Colonic mucosa (tissue), 4 donors: ENCODE measurements at regions not wholly inside any gene's neighbourhood (a gene's known extent, or its start where the extent isn't known, plus 50 kb on each side); places are given as distances from the start of the nearest gene placed in this dataset.
"Not testable (repeated sequence)": the region's sequence is repeated elsewhere in the genome, so short reads cannot be mapped to it uniquely, and the experiment has no call there.

Experiments
- DNase-seq: peaks from one replicate; pipeline ENCODE4 v3.0.0-alpha.2; 2020
- H3K27ac ChIP-seq: fragments of 200-600 bp; one replicate; pipeline ENCODE4 v1.8.0; 2021
- H3K27me3 ChIP-seq: fragments of 200-600 bp; one replicate; pipeline ENCODE4 v1.8.0; 2021
- H3K36me3 ChIP-seq: fragments of 200-600 bp; one replicate; pipeline ENCODE4 v1.8.0; 2021
- H3K4me1 ChIP-seq: fragments of 200-600 bp; one replicate; pipeline ENCODE4 v1.8.0; 2021; ENCODE audit warnings: mild to moderate bottlenecking
- H3K4me3 ChIP-seq: fragments of 200-600 bp; one replicate; pipeline ENCODE4 v1.8.0; 2021
- H3K9ac ChIP-seq, 2 donors: one replicate each; pipeline ENCODE4 v1.7.0; 2013; ENCODE audit warnings: control low read depth in 2 of 2, low read depth in 2 of 2, low read length in 2 of 2
- H3K9me3 ChIP-seq: fragments of 200-600 bp; one replicate; pipeline ENCODE4 v1.8.0; 2021
- CTCF ChIP-seq: fragments of 200-600 bp; IDR thresholded peaks from one replicate; pipeline ENCODE4 v1.8.0; 2022; ENCODE audit warnings: antibody characterized with exemption, mild to moderate bottlenecking
- intact Hi-C: fragments of 100-400 bp; cut with DNase I; formaldehyde crosslinking; loops from one replicate; pipeline ENCODE4 v1.14.1; 2022
- donor health status: healthy.
- donor health status: DM: no; HTN: no; CAD: no.
- donor health status: DM: no; HTN: no; CAD: no.

DNA sequence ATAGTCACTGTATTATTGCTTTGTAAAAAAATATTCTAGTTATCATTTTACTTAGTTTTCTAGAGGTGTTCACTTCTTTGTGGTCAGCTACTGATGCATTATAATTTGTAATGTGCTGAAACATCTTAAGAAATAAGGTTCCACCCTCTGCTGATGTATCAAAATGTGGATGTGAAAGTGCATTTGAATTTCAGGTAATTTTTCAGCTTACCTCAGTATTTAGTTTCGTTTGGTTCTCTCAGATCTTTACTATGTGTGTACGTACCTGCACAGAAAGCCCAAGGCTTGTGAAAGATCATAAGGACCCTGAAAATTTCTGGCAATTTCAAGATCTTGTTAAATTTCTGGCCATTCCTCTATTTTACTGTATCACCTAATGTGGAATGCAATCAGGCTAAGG is 542.3 kb upstream of the TPK1 start:
- Histone ChIP-seq H3K4me1 (no peaks in the 10 kb centered on the region), H3K27ac (no peak overlapping the region), H3K27me3 (no peaks in the 10 kb centered on the region), H3K4me3 (no peak overlapping the region), H3K36me3 (no peaks in the 10 kb centered on the region), H3K9ac (no peak overlapping the region), H3K9me3 (no peaks in the 10 kb centered on the region)
- DNase-seq, result no peak
- TF ChIP-seq CTCF, result no peak
- intact Hi-C loops, result no loop called here

GRCh38 chr7:145360511-145361100 is 524.8 kb upstream of the TPK1 start:
- Histone ChIP-seq H3K36me3 (no peaks in the 10 kb centered on the region), H3K27me3 (no peaks in the 10 kb centered on the region), H3K4me3 (no peak overlapping the region), H3K4me1 (no peaks in the 10 kb centered on the region), H3K9me3 (no peaks in the 10 kb centered on the region), H3K27ac (no peak overlapping the region), H3K9ac (no peak overlapping the region)
- intact Hi-C loops, result no loop called here
- DNase-seq, result no peak
- no peak for TF ChIP-seq CTCF

GRCh38 chr7:145350334-145350733 is 514.5 kb upstream of the TPK1 start:
- Histone ChIP-seq H3K36me3 (no peaks in the 10 kb centered on the region), H3K9me3 (no peaks in the 10 kb centered on the region), H3K27ac (no peak overlapping the region), H3K9ac (no peak overlapping the region), H3K4me3 (no peak overlapping the region), H3K4me1 (no peaks in the 10 kb centered on the region), H3K27me3 (no peaks in the 10 kb centered on the region)
- intact Hi-C loops, result no loop called here
- DNase-seq, result no peak
- no peak for TF ChIP-seq CTCF

DNA sequence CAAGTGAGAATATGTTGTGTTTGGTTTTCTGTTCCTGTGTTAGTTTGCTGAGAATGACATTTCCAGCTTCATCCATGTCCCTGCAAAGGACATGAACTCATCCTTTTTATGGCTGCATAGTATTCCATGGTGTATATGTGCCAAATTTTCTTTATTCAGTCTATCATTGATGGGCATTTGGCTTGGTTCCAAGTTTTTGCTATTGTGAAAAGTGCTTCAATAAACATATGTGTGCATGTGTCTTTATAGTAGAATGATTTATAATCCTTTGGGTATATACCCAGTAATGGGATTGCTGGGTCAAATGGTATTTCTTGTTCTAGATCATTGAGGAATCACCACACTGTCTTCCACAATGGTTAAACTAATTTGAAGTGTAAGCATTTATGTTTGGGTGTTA is 513.6 kb upstream of the TPK1 start:
- DNase-seq, H3K4me1 ChIP-seq, H3K36me3 ChIP-seq, H3K27ac ChIP-seq, H3K9ac ChIP-seq, H3K4me3 ChIP-seq, H3K27me3 ChIP-seq, H3K9me3 ChIP-seq, intact Hi-C loops: not testable (repeated sequence)

DNA sequence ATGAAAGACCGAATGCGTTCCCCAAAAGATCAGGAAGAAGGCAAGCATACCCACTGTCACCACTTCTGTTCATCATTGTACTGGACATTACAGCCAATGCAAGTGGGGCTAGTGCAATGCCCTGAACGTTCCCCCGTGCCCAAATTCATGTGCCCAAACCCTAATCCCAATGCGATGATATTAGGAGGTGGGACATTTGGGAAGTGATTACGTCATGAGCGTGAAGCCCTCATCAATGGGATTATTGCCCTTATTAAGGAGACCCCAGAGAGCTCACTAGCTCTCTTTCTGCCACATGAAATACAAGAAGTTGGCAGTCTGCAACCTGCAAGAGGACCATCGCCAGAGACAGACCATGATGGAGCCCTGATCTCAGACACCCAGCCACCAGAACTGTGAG is 511.4 kb upstream of the TPK1 start:
- H3K9me3 ChIP-seq, result no peaks in the 10 kb centered on the region
- H3K9ac ChIP-seq, result no peak overlapping the region
- intact Hi-C loops, result no loop called here
- DNase-seq, result no peak
- H3K4me3 ChIP-seq, result no peak overlapping the region
- H3K4me1 ChIP-seq, result no peaks in the 10 kb centered on the region
- H3K27me3 ChIP-seq, result no peaks in the 10 kb centered on the region
- H3K36me3 ChIP-seq, result no peaks in the 10 kb centered on the region
- no peak for TF ChIP-seq CTCF
- no peak overlapping the region for H3K27ac ChIP-seq

DNA sequence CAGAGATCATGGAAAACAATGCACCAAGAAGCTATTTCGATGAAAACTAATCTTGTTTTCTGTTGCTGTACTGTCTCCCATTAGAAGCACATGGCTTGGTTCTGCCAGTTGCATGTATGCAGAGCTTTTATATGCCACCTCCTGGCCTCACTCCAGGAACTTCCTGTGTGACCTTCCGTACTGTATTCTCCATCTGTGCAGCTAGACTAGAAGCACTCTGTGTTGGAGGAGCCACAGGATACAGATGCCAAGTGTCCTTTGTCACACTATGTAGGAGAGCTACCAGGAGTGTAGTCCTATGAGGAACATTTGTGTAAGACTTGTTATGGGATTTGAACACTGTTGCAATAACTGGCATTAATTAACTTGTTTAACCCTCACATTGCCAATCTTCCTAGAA is 503.5 kb upstream of the TPK1 start:
- TF ChIP-seq CTCF, result no peak
- Histone ChIP-seq H3K4me1 (no peaks in the 10 kb centered on the region), H3K4me3 (no peak overlapping the region), H3K27me3 (no peaks in the 10 kb centered on the region), H3K9ac (no peak overlapping the region), H3K36me3 (no peaks in the 10 kb centered on the region), H3K27ac (no peak overlapping the region), H3K9me3 (no peaks in the 10 kb centered on the region)
- DNase-seq, result no peak
- intact Hi-C loops, result no loop called here
